ENCODE measurements at regions not wholly inside any gene's neighbourhood (a gene's known extent, or its start where the extent isn't known, plus 50 kb on each side); places are given as distances from the start of the nearest gene placed in this dataset.

- TF ChIP-seq RAD21 (IDR thresholded peaks at IDR 0.05 in 1 of 2, conservative IDR thresholded peaks at IDR 0.05 in 1 of 2; ENCODE audit: low read depth in 2 of 2, low read length in 2 of 2): no peak
- TF ChIP-seq TAF1 (IDR thresholded peaks at IDR 0.05; ENCODE audit: low read depth, low read length): no peak
- no peak for TF ChIP-seq POLR2A (IDR thresholded peaks at IDR 0.05; ENCODE audit: control extremely low read depth in 1 of 2, low read depth in 2 of 2, low read length in 2 of 2)
- no peak for TF ChIP-seq SP1 (IDR thresholded peaks at IDR 0.05; ENCODE audit: low read depth, low read length)
- TF ChIP-seq SIN3A (conservative IDR thresholded peaks at IDR 0.05 in 1 of 2, IDR thresholded peaks at IDR 0.05 in 1 of 2; ENCODE audit: low read depth in 1 of 2, low read length in 2 of 2): no peak
- no peak for TF ChIP-seq ATF2 (IDR thresholded peaks at IDR 0.05; ENCODE audit: low read length)
- TF ChIP-seq CTCF (IDR thresholded peaks at IDR 0.05; ENCODE audit: control extremely low read depth in 1 of 3, insufficient read depth in 1 of 3, low read depth in 1 of 3, low read length in 3 of 3): no peak
- no peak for TF ChIP-seq CHD2 (IDR thresholded peaks at IDR 0.05; ENCODE audit: low read length)
- no peak for TF ChIP-seq SP2 (IDR thresholded peaks at IDR 0.05; ENCODE audit: low read length)
These were observed 166.2 kb downstream of the HSD17B3 start for GRCh38 chr9:96135753-96136290.
